ENCODE measurements at regions not wholly inside any gene's neighbourhood (a gene's known extent, or its start where the extent isn't known, plus 50 kb on each side); places are given as distances from the start of the nearest gene placed in this dataset.

GRCh38 chr12:111076611-111077451, 156.5 kb upstream of the MYL2 start:
- DNase-seq = peak; percentile 49 to 79 (median 69)
- Histone ChIP-seq H3K36me3 (ENCODE audit: control insufficient read depth in 4 of 4, insufficient read depth in 4 of 4, low read length in 4 of 4) (no peaks in the 10 kb centered on the region), H3K9ac (ENCODE audit: insufficient read depth in 1 of 2, low read length in 2 of 2) (no peak overlapping the region), H3K27me3 (ENCODE audit: control insufficient read depth in 3 of 3, insufficient read depth in 3 of 3, low read length in 2 of 3) (peaks cover 0 to 5% (median 2%) of the 10 kb centered on the region in 3 donors), H3K9me3 (ENCODE audit: control insufficient read depth in 4 of 4, insufficient read depth in 3 of 4, low read length in 3 of 4) (peaks cover 0 to 5% (median 2%) of the 10 kb centered on the region in 4 donors), H3K4me3 (no peak overlapping the region), H3K4me1 (ENCODE audit: control insufficient read depth in 5 of 5, insufficient read depth in 5 of 5, low read length in 5 of 5) (peaks cover 0 to 12% (median 0%) of the 10 kb centered on the region in 5 donors), H3K27ac (ENCODE audit: low read depth in 1 of 2, low read length in 1 of 2) (no peak overlapping the region)
- TF ChIP-seq CTCF (IDR thresholded peaks at IDR 0.05; ENCODE audit: control extremely low read depth, extremely low read depth) = no peak
- no peak for ATAC-seq (ENCODE audit: insufficient read depth, low FRiP score)
- 47 to 77% methylated on average over 23 of the region's 23 CpGs for WGBS, 2 donors

DNA sequence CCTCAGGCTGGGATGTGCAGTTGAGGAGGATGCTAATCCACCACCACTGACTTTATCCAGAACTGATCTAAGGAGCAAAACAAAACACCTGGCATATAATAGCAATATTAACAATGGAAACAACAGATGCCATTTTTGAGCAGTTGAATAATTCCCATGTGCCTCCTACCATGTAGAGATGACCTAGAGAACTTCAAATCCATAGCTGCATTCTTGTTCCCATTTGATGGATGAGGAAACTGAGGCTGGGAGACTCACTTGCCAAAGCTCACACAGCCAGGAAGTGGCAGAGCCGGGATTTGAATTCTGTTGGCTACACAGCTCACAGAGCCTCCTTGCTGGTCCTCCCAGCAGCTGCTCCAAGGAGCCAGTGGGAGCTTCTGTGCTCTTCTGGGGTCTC, 155.8 kb upstream of the MYL2 start:
- DNase-seq (no peak), ATAC-seq (ENCODE audit: insufficient read depth, low FRiP score) (no peak)
- peaks cover 0 to 5% (median 2%) of the 10 kb centered on the region in 4 donors for H3K9me3 ChIP-seq (ENCODE audit: control insufficient read depth in 4 of 4, insufficient read depth in 3 of 4, low read length in 3 of 4)
- 62 to 89% methylated on average over 1 of the region's 1 CpG for WGBS, 2 donors
- H3K4me3 ChIP-seq = no peak overlapping the region
- TF ChIP-seq CTCF (IDR thresholded peaks at IDR 0.05; ENCODE audit: control extremely low read depth, extremely low read depth) = no peak
- peaks cover 0 to 12% (median 0%) of the 10 kb centered on the region in 5 donors for H3K4me1 ChIP-seq (ENCODE audit: control insufficient read depth in 5 of 5, insufficient read depth in 5 of 5, low read length in 5 of 5)
- peaks cover 0 to 5% (median 2%) of the 10 kb centered on the region in 3 donors for H3K27me3 ChIP-seq (ENCODE audit: control insufficient read depth in 3 of 3, insufficient read depth in 3 of 3, low read length in 2 of 3)
- H3K27ac ChIP-seq (ENCODE audit: low read depth in 1 of 2, low read length in 1 of 2) = no peak overlapping the region
- H3K9ac ChIP-seq (ENCODE audit: insufficient read depth in 1 of 2, low read length in 2 of 2) = no peak overlapping the region
- H3K36me3 ChIP-seq (ENCODE audit: control insufficient read depth in 4 of 4, insufficient read depth in 4 of 4, low read length in 4 of 4) = no peaks in the 10 kb centered on the region

DNA sequence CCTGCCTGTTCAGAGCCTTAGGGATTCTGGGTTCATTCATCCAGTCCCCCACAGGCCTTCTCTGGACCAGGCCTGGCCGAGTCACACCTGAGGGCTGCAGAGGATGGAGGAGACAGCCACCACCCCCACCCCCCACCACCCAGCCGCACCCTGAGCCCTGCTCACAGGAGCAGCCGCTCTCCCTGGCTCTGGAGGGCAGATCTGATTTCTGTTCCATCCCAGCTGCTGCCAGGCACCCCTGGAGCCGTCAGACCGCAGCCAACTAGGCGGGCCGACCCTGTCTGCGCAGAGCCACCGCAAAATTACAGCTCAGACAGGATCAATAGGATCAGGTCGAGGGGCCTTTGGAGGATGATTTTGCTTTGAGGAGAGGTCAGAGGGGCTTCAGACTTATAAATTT, 154.6 kb upstream of the MYL2 start:
- ATAC-seq (ENCODE audit: insufficient read depth, low FRiP score) (no peak), DNase-seq (no peak)
- Histone ChIP-seq H3K36me3 (ENCODE audit: control insufficient read depth in 4 of 4, insufficient read depth in 4 of 4, low read length in 4 of 4) (no peaks in the 10 kb centered on the region), H3K9ac (ENCODE audit: insufficient read depth in 1 of 2, low read length in 2 of 2) (no peak overlapping the region), H3K4me3 (no peak overlapping the region), H3K27me3 (ENCODE audit: control insufficient read depth in 3 of 3, insufficient read depth in 3 of 3, low read length in 2 of 3) (peaks cover 0 to 2% (median 0%) of the 10 kb centered on the region in 3 donors), H3K27ac (ENCODE audit: low read depth in 1 of 2, low read length in 1 of 2) (no peak overlapping the region), H3K9me3 (ENCODE audit: control insufficient read depth in 4 of 4, insufficient read depth in 3 of 4, low read length in 3 of 4) (peaks cover 0 to 5% (median 3%) of the 10 kb centered on the region in 4 donors), H3K4me1 (ENCODE audit: control insufficient read depth in 5 of 5, insufficient read depth in 5 of 5, low read length in 5 of 5) (peaks cover 0 to 12% (median 0%) of the 10 kb centered on the region in 5 donors)
- WGBS, 2 donors = 89 to 95% methylated on average over 10 of the region's 10 CpGs
- TF ChIP-seq CTCF (IDR thresholded peaks at IDR 0.05; ENCODE audit: control extremely low read depth, extremely low read depth) = no peak

Measured in lung (tissue), 11 donors.